ENCODE measurements at regions not wholly inside any gene's neighbourhood (a gene's known extent, or its start where the extent isn't known, plus 50 kb on each side); places are given as distances from the start of the nearest gene placed in this dataset.

GRCh38 chr14:54090274-54090673 lies 133.6 kb upstream of the BMP4 start:
- ChIA-PET CTCF (ENCODE audit: partially characterized antibody) (interaction anchor here (0.5 kb wide), 1 partner anchor 174 kb away, joined by 5 read pairs; no protein-coding TSS in a partner anchor), POLR2A (ENCODE audit: partially characterized antibody) (no interaction called here)
- Histone ChIP-seq H3K4me3 (ENCODE audit: low read length in 2 of 2) (no peak overlapping the region), H3K27me3 (ENCODE audit: insufficient read depth, low read length) (no peaks in the 10 kb centered on the region), H3K36me3 (ENCODE audit: insufficient read depth, low read length) (no peaks in the 10 kb centered on the region), H3K27ac (ENCODE audit: low read depth, low read length) (no peak overlapping the region), H3K4me1 (ENCODE audit: insufficient read depth, low read length) (no peaks in the 10 kb centered on the region), H3K9me3 (ENCODE audit: control insufficient read depth in 1 of 2, low read length in 2 of 2) (no peaks in the 10 kb centered on the region)
- peaks cover 3 to 34% (median 10%) of the 10 kb centered on the region in 8 donors for H3K9me3 Mint-ChIP-seq
- H3K36me3 Mint-ChIP-seq: no peaks in the 10 kb centered on the region
- H3K4me3 Mint-ChIP-seq: no peak overlapping the region
- H3K27me3 Mint-ChIP-seq: peaks cover 0 to 1% of the 10 kb centered on the region in 2 donors
- intact Hi-C loops (cut with micrococcal nuclease): no loop called here
- H3K4me1 Mint-ChIP-seq: no peaks in the 10 kb centered on the region
- H3K27ac Mint-ChIP-seq: no peak overlapping the region
- DNase-seq: no peak

DNA sequence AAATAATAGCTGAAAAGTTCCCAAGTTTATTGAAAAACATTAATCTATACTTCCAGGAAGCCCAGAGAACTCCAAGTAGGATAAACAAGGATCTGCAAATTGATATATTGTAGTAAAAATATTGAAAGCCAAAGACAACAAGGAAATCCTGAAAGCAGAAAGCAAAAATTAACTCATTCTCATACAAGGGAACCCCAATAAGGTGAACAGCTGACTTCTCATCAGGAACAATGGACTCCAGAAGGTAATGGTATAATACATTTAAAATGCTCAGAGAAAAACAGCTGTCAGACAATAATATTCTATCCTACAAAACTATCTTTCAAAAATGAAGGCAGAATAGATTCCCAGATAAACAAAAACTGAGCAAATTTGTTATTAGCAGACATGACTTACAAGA lies 138.1 kb upstream of the BMP4 start:
- intact Hi-C loops (cut with micrococcal nuclease): no loop called here
- Histone ChIP-seq H3K4me3 (ENCODE audit: low read length in 2 of 2) (no peak overlapping the region), H3K27me3 (ENCODE audit: insufficient read depth, low read length) (no peaks in the 10 kb centered on the region), H3K9me3 (ENCODE audit: control insufficient read depth in 1 of 2, low read length in 2 of 2) (no peaks in the 10 kb centered on the region), H3K36me3 (ENCODE audit: insufficient read depth, low read length) (no peaks in the 10 kb centered on the region), H3K27ac (ENCODE audit: low read depth, low read length) (no peak overlapping the region), H3K4me1 (ENCODE audit: insufficient read depth, low read length) (no peaks in the 10 kb centered on the region)
- no peaks in the 10 kb centered on the region for H3K4me1 Mint-ChIP-seq
- H3K4me3 Mint-ChIP-seq: no peak overlapping the region
- H3K27ac Mint-ChIP-seq: no peak overlapping the region
- ChIA-PET CTCF (ENCODE audit: partially characterized antibody) (no interaction called here), POLR2A (ENCODE audit: partially characterized antibody) (no interaction called here)
- peaks cover 3 to 44% (median 12%) of the 10 kb centered on the region in 8 donors for H3K9me3 Mint-ChIP-seq
- DNase-seq: no peak
- H3K36me3 Mint-ChIP-seq: no peaks in the 10 kb centered on the region
- H3K27me3 Mint-ChIP-seq: peaks cover 0 to 1% of the 10 kb centered on the region in 2 donors

GRCh38 chr14:54098536-54098935 lies 141.9 kb upstream of the BMP4 start:
- no peaks in the 10 kb centered on the region for H3K36me3 Mint-ChIP-seq
- DNase-seq: no peak
- intact Hi-C loops (cut with micrococcal nuclease): no loop called here
- no peaks in the 10 kb centered on the region for H3K36me3 ChIP-seq (ENCODE audit: insufficient read depth, low read length)
- H3K4me1 ChIP-seq (ENCODE audit: insufficient read depth, low read length): no peaks in the 10 kb centered on the region
- H3K27ac ChIP-seq (ENCODE audit: low read depth, low read length): no peak overlapping the region
- CTCF ChIA-PET (ENCODE audit: partially characterized antibody): no interaction called here
- POLR2A ChIA-PET (ENCODE audit: partially characterized antibody): no interaction called here
- H3K9me3 ChIP-seq (ENCODE audit: control insufficient read depth in 1 of 2, low read length in 2 of 2): no peaks in the 10 kb centered on the region
- H3K4me3 ChIP-seq (ENCODE audit: low read length in 2 of 2): no peak overlapping the region
- H3K4me1 Mint-ChIP-seq: no peaks in the 10 kb centered on the region
- H3K9me3 Mint-ChIP-seq: peaks cover 3 to 27% (median 10%) of the 10 kb centered on the region in 8 donors
- H3K27me3 Mint-ChIP-seq: no peaks in the 10 kb centered on the region
- H3K27ac Mint-ChIP-seq: no peak overlapping the region
- no peak overlapping the region for H3K4me3 Mint-ChIP-seq
- no peaks in the 10 kb centered on the region for H3K27me3 ChIP-seq (ENCODE audit: insufficient read depth, low read length)

GRCh38 chr14:54102051-54102456 lies 145.4 kb upstream of the BMP4 start:
- POLR2A ChIA-PET (ENCODE audit: partially characterized antibody): no interaction called here
- H3K9me3 ChIP-seq (ENCODE audit: control insufficient read depth in 1 of 2, low read length in 2 of 2): no peaks in the 10 kb centered on the region
- H3K27me3 ChIP-seq (ENCODE audit: insufficient read depth, low read length): no peaks in the 10 kb centered on the region
- no peaks in the 10 kb centered on the region for H3K4me1 Mint-ChIP-seq
- no peaks in the 10 kb centered on the region for H3K4me1 ChIP-seq (ENCODE audit: insufficient read depth, low read length)
- H3K4me3 Mint-ChIP-seq: no peak overlapping the region
- no peaks in the 10 kb centered on the region for H3K36me3 ChIP-seq (ENCODE audit: insufficient read depth, low read length)
- DNase-seq: no peak
- H3K27me3 Mint-ChIP-seq: no peaks in the 10 kb centered on the region
- intact Hi-C loops (cut with micrococcal nuclease): no loop called here
- H3K36me3 Mint-ChIP-seq: no peaks in the 10 kb centered on the region
- no peak overlapping the region for H3K4me3 ChIP-seq (ENCODE audit: low read length in 2 of 2)
- CTCF ChIA-PET (ENCODE audit: partially characterized antibody): no interaction called here
- H3K9me3 Mint-ChIP-seq: peaks cover 0 to 4% (median 0%) of the 10 kb centered on the region in 8 donors
- H3K27ac ChIP-seq (ENCODE audit: low read depth, low read length): no peak overlapping the region
- H3K27ac Mint-ChIP-seq: no peak overlapping the region

- Histone ChIP-seq H3K27me3 (ENCODE audit: insufficient read depth, low read length) (no peaks in the 10 kb centered on the region), H3K4me1 (ENCODE audit: insufficient read depth, low read length) (no peaks in the 10 kb centered on the region), H3K27ac (ENCODE audit: low read depth, low read length) (no peak overlapping the region), H3K4me3 (ENCODE audit: low read length in 2 of 2) (no peak overlapping the region), H3K36me3 (ENCODE audit: insufficient read depth, low read length) (no peaks in the 10 kb centered on the region), H3K9me3 (ENCODE audit: control insufficient read depth in 1 of 2, low read length in 2 of 2) (no peaks in the 10 kb centered on the region)
- H3K4me3 Mint-ChIP-seq: no peak overlapping the region
- no peaks in the 10 kb centered on the region for H3K36me3 Mint-ChIP-seq
- no peaks in the 10 kb centered on the region for H3K27me3 Mint-ChIP-seq
- DNase-seq: no peak
- ChIA-PET CTCF (ENCODE audit: partially characterized antibody) (no interaction called here), POLR2A (ENCODE audit: partially characterized antibody) (no interaction called here)
- H3K4me1 Mint-ChIP-seq: no peaks in the 10 kb centered on the region
- intact Hi-C loops (cut with micrococcal nuclease): no loop called here
- H3K9me3 Mint-ChIP-seq: peaks cover 0 to 4% (median 0%) of the 10 kb centered on the region in 8 donors
- no peak overlapping the region for H3K27ac Mint-ChIP-seq
These were observed 145.9 kb upstream of the BMP4 start for GRCh38 chr14:54102530-54102929.

- H3K36me3 ChIP-seq (ENCODE audit: insufficient read depth, low read length): no peaks in the 10 kb centered on the region
- POLR2A ChIA-PET (ENCODE audit: partially characterized antibody): no interaction called here
- no peak overlapping the region for H3K4me3 ChIP-seq (ENCODE audit: low read length in 2 of 2)
- Mint-ChIP-seq H3K4me3 (no peak overlapping the region), H3K36me3 (no peaks in the 10 kb centered on the region), H3K27ac (no peak overlapping the region), H3K27me3 (no peaks in the 10 kb centered on the region), H3K4me1 (no peaks in the 10 kb centered on the region), H3K9me3 (peaks cover 0 to 4% (median 0%) of the 10 kb centered on the region in 8 donors)
- CTCF ChIA-PET (ENCODE audit: partially characterized antibody): no interaction called here
- intact Hi-C loops (cut with micrococcal nuclease): no loop called here
- no peaks in the 10 kb centered on the region for H3K9me3 ChIP-seq (ENCODE audit: control insufficient read depth in 1 of 2, low read length in 2 of 2)
- DNase-seq: no peak
- no peaks in the 10 kb centered on the region for H3K27me3 ChIP-seq (ENCODE audit: insufficient read depth, low read length)
- no peak overlapping the region for H3K27ac ChIP-seq (ENCODE audit: low read depth, low read length)
- H3K4me1 ChIP-seq (ENCODE audit: insufficient read depth, low read length): no peaks in the 10 kb centered on the region
These were observed 148.0 kb upstream of the BMP4 start for GRCh38 chr14:54104601-54105145.

DNA sequence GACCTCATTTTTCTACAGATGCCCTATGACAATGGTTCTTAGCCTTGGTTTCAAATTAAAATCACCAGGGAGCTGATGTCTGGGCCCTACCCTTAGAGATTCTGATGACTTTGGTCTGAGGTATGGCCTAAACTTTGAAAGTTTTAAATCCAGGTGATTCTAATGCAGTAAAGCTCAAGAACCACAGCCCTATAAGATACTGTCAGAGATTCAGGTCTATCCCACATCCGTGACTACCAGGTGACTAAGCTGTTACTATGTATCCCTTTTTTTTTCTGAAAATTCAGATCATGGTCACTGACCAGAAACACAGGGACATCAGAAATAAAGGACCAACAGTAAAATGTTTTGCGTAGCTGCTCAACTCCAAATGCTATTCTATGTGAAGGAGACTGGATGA lies 148.8 kb upstream of the BMP4 start:
- intact Hi-C loops (cut with micrococcal nuclease): no loop called here
- no peaks in the 10 kb centered on the region for H3K27me3 Mint-ChIP-seq
- no peak for DNase-seq
- H3K27ac ChIP-seq (ENCODE audit: low read depth, low read length): no peak overlapping the region
- no peaks in the 10 kb centered on the region for H3K4me1 Mint-ChIP-seq
- no peaks in the 10 kb centered on the region for H3K36me3 ChIP-seq (ENCODE audit: insufficient read depth, low read length)
- no peak overlapping the region for H3K4me3 Mint-ChIP-seq
- no peaks in the 10 kb centered on the region for H3K36me3 Mint-ChIP-seq
- H3K9me3 Mint-ChIP-seq: peaks cover 0 to 4% (median 0%) of the 10 kb centered on the region in 8 donors
- POLR2A ChIA-PET (ENCODE audit: partially characterized antibody): no interaction called here
- H3K27me3 ChIP-seq (ENCODE audit: insufficient read depth, low read length): no peaks in the 10 kb centered on the region
- no peaks in the 10 kb centered on the region for H3K4me1 ChIP-seq (ENCODE audit: insufficient read depth, low read length)
- H3K27ac Mint-ChIP-seq: no peak overlapping the region
- no peak overlapping the region for H3K4me3 ChIP-seq (ENCODE audit: low read length in 2 of 2)
- CTCF ChIA-PET (ENCODE audit: partially characterized antibody): interaction anchor here (0.6 kb wide), 1 partner anchor 8 kb away, joined by 3 read pairs; no protein-coding TSS in a partner anchor
- no peaks in the 10 kb centered on the region for H3K9me3 ChIP-seq (ENCODE audit: control insufficient read depth in 1 of 2, low read length in 2 of 2)

- no peaks in the 10 kb centered on the region for H3K36me3 Mint-ChIP-seq
- POLR2A ChIA-PET (ENCODE audit: partially characterized antibody): no interaction called here
- no peaks in the 10 kb centered on the region for H3K4me1 Mint-ChIP-seq
- H3K27ac ChIP-seq (ENCODE audit: low read depth, low read length): no peak overlapping the region
- H3K4me1 ChIP-seq (ENCODE audit: insufficient read depth, low read length): no peaks in the 10 kb centered on the region
- DNase-seq: no peak
- intact Hi-C loops (cut with micrococcal nuclease): no loop called here
- no peaks in the 10 kb centered on the region for H3K27me3 ChIP-seq (ENCODE audit: insufficient read depth, low read length)
- no peaks in the 10 kb centered on the region for H3K36me3 ChIP-seq (ENCODE audit: insufficient read depth, low read length)
- H3K9me3 ChIP-seq (ENCODE audit: control insufficient read depth in 1 of 2, low read length in 2 of 2): no peaks in the 10 kb centered on the region
- CTCF ChIA-PET (ENCODE audit: partially characterized antibody): interaction anchor here (0.6 kb wide), 1 partner anchor 8 kb away, joined by 3 read pairs; no protein-coding TSS in a partner anchor
- no peak overlapping the region for H3K27ac Mint-ChIP-seq
- peaks cover 0 to 4% (median 0%) of the 10 kb centered on the region in 8 donors for H3K9me3 Mint-ChIP-seq
- H3K4me3 Mint-ChIP-seq: no peak overlapping the region
- H3K27me3 Mint-ChIP-seq: no peaks in the 10 kb centered on the region
- no peak overlapping the region for H3K4me3 ChIP-seq (ENCODE audit: low read length in 2 of 2)
These were observed 149.3 kb upstream of the BMP4 start for GRCh38 chr14:54105898-54106297.
